SH-SY5Y (cell line): ENCODE measurements at regions not wholly inside any gene's neighbourhood (a gene's known extent, or its start where the extent isn't known, plus 50 kb on each side); places are given as distances from the start of the nearest gene placed in this dataset.

Experiments used
- GATA2 ChIP-seq: IDR thresholded peaks from 2 replicates; pipeline ENCODE4 v1.6.1; 2011; ENCODE audit warnings: mild to moderate bottlenecking, low read depth, low read length
- GATA3 ChIP-seq: IDR thresholded peaks from 2 replicates; pipeline ENCODE4 v1.6.1; 2011; ENCODE audit warnings: low read depth, mild to moderate bottlenecking, low read length, moderate library complexity

GRCh38 chr6:115814907-115815306 is 245.8 kb downstream of the FRK start:
- TF ChIP-seq GATA2 (no peak), GATA3 (no peak)
